GM11168 (cell line): ENCODE measurements at regions not wholly inside any gene's neighbourhood (a gene's known extent, or its start where the extent isn't known, plus 50 kb on each side); places are given as distances from the start of the nearest gene placed in this dataset.
"Not testable (repeated sequence)": the region's sequence is repeated elsewhere in the genome, so short reads cannot be mapped to it uniquely, and the experiment has no call there.

Experiments used
- in situ Hi-C: fragments of 300-500 bp; cut with MboI; formaldehyde crosslinking; loops from one replicate; pipeline ENCODE4 v1.12.0; 2022; ENCODE audit warnings: low sequenced_read_pairs; ENCODE audit not compliant: unreplicated experiment

GRCh38 chr15:62647202-62647842 lies 395.2 kb upstream of the TPM1 start:
- in situ Hi-C loops: no loop called here

- in situ Hi-C loops: no loop called here
Observed at GRCh38 chr15:62647843-62648505, 394.6 kb upstream of the TPM1 start.

- in situ Hi-C loops: no loop called here
Observed at GRCh38 chr15:62648954-62649353, 393.6 kb upstream of the TPM1 start.

- in situ Hi-C loops: no loop called here
Observed at GRCh38 chr15:62649793-62650420, 392.6 kb upstream of the TPM1 start.

GRCh38 chr15:62653122-62653521 lies 389.4 kb upstream of the TPM1 start:
- in situ Hi-C loops: no loop called here

GRCh38 chr15:62656071-62656470 lies 386.5 kb upstream of the TPM1 start:
- in situ Hi-C loops: no loop called here

- in situ Hi-C loops: not testable (repeated sequence)
Observed at GRCh38 chr15:62657501-62657900, 385.0 kb upstream of the TPM1 start.

- in situ Hi-C loops: no loop called here
Observed at GRCh38 chr15:62658498-62658897, 384.0 kb upstream of the TPM1 start.

- in situ Hi-C loops: no loop called here
Observed at GRCh38 chr15:62663547-62663946, 379.0 kb upstream of the TPM1 start.

- in situ Hi-C loops: no loop called here
Observed at GRCh38 chr15:62665449-62665848, 377.1 kb upstream of the TPM1 start.

GRCh38 chr15:62666046-62666445 lies 376.5 kb upstream of the TPM1 start:
- in situ Hi-C loops: no loop called here

- in situ Hi-C loops: no loop called here
Observed at GRCh38 chr15:62672268-62672667, 370.3 kb upstream of the TPM1 start.

- in situ Hi-C loops: no loop called here
Observed at GRCh38 chr15:62676891-62677290, 365.7 kb upstream of the TPM1 start.

- in situ Hi-C loops: no loop called here
Observed at GRCh38 chr15:62681939-62682896, 360.3 kb upstream of the TPM1 start.

GRCh38 chr15:62683192-62683591 lies 359.4 kb upstream of the TPM1 start:
- in situ Hi-C loops: not testable (repeated sequence)

GRCh38 chr15:62684123-62684808 lies 358.3 kb upstream of the TPM1 start:
- in situ Hi-C loops: no loop called here

GRCh38 chr15:62691008-62691407 lies 351.5 kb upstream of the TPM1 start:
- in situ Hi-C loops: no loop called here

- in situ Hi-C loops: no loop called here
Observed at GRCh38 chr15:62697636-62698035, 344.9 kb upstream of the TPM1 start.

- in situ Hi-C loops: no loop called here
Observed at GRCh38 chr15:62698646-62699045, 343.9 kb upstream of the TPM1 start.

- in situ Hi-C loops: no loop called here
Observed at GRCh38 chr15:62706317-62706716, 336.2 kb upstream of the TPM1 start.
